ENCODE measurements at regions not wholly inside any gene's neighbourhood (a gene's known extent, or its start where the extent isn't known, plus 50 kb on each side); places are given as distances from the start of the nearest gene placed in this dataset.

- no peak for DNase-seq
Measured at GRCh38 chr2:57049273-57049672, 865.5 kb downstream of the CCDC85A start.

DNA sequence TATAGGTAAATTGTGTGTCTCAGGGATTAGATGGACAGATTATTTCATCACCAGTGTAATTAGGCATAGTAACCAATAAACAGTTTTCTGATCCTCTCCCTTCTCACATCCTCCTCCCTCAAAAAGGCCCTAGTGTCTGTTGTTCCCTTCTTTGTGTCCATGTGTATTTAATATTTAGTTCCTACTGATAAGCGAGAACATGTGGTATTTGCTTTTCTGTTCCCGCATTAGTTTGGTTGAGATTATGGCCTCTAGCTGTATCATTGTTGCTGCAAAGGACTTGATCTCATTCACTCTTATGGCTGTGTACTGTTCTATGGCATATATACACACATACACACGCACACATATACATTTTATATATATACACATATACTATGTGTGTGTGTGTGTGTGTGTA is 866.2 kb downstream of the CCDC85A start:
- no peak for DNase-seq

- peak; percentile 42 for DNase-seq
Measured at GRCh38 chr2:57066301-57066700, 882.5 kb downstream of the CCDC85A start.

- peak; percentile 47 for DNase-seq
Measured at GRCh38 chr2:57075226-57075625, 891.4 kb downstream of the CCDC85A start.

DNA sequence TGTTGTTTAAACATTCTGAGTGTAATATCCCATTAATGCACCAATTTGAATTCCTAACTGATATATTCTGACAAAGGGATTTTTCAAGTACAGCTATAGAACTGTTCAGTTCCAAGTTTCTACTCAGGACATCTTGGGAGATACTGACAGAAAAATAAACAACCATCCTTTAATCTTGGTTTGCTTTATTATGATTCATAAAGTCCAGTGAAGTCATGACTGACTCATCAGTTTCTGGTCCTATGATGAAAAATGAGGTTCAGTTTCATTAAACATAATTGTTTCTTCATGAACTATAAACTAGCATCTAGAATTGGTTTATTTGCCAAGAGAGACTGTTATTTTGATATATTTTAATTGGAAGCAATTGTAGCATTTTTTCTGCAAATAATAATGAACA is 896.2 kb downstream of the CCDC85A start:
- peak; percentile 53 for DNase-seq

GRCh38 chr2:57084697-57085281 is 901.0 kb downstream of the CCDC85A start:
- DNase-seq = no peak

GRCh38 chr2:57093020-57093419 is 909.2 kb downstream of the CCDC85A start:
- no peak for DNase-seq

DNA sequence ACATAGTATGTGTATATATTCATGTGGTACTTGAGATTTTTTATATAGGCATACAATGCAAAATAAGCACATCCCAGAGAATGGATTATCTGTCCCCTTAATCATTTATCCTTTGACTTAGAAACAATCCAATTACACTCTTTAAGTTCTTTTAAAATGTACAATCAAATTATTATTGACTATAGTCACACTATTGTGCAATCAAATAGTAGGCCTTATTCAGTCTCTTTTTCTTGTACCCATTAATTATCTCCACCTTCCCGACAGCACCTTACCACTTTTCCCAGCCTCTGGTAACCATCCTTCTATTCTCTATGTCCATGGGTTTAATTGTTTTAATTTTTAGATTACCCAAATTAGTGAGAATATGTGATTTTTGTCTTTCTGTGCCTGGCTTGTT is 914.1 kb downstream of the CCDC85A start:
- no peak for DNase-seq

DNA sequence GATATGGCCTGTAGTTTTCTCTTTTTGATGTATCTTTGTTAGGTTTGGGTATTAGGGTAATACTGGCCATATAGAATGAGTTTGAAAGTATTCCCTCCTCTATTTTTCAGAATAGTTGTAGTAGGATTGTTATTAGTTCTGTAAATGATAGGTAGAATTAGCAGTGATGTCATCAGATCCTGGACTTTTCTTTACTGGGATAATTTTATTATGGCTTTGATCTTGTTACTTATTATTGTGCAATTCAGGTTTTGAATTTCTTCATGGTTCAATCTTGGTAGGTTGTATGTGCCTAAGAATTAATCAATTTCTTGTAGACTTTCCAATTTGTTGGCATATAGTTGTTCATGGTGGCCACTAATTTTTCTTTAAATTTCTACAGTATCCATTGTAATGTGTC is 916.6 kb downstream of the CCDC85A start:
- no peak for DNase-seq

DNA sequence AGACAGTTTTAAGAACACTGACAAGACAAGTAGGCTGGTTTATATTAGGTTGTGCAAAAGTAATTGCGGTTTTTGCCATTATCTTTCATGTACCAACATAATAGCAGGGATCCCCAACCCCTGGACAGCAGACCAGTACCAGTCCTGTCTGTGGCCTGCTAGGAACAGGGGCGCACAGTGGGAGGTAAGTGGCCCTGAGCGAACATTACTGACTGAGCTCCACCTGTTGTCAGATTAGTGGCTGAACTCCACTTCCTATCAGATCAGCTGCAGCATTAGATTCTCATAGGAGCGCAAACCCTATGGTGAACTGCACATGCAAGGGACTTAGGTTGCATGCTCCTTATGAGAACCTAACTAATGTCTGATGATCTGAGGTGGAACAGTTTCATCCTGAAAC is 921.9 kb downstream of the CCDC85A start:
- no peak for DNase-seq

- no peak for DNase-seq
Measured at GRCh38 chr2:57107353-57107752, 923.6 kb downstream of the CCDC85A start.

DNA sequence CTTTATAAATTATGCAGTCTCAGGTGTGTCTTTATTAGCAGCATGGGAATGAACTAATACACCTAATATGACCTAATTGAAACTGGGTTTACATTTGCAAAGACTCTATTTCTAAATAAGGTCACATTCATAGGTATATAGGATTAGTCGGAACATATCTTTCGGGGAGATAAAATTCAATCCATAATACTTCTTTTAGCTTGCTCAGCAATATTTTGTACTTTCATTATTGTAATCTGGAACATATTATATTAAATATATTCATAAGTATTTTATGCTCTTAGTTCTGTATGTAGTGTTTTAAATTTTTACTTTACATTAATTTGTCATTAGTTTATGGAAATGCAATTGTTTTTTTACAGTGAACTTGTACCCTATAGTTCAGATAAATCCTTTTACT is 927.7 kb downstream of the CCDC85A start:
- DNase-seq = no peak

GRCh38 chr2:57119141-57119540 is 927.5 kb upstream of the VRK2 start:
- DNase-seq = no peak

- no peak for DNase-seq
Measured at GRCh38 chr2:57126410-57126809, 920.2 kb upstream of the VRK2 start.

DNA sequence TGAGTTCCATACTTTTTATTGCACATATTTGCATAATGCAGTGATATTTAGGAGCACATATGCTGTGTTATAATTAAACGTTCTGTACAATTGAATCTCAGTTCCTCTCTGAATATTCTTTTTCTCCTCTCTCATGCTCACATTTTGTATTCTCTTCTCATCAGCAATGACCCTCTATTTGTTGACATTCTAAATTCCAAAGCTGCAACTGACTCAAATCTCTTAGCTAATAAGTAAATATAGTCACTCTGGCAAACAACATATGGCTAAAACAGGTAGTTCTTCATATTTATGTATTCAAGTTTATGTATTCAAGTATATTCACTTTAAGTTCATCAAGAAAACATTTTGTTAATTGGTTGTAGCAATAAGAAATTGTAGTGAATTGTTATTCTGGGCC is 907.4 kb upstream of the VRK2 start:
- DNase-seq = no peak

DNA sequence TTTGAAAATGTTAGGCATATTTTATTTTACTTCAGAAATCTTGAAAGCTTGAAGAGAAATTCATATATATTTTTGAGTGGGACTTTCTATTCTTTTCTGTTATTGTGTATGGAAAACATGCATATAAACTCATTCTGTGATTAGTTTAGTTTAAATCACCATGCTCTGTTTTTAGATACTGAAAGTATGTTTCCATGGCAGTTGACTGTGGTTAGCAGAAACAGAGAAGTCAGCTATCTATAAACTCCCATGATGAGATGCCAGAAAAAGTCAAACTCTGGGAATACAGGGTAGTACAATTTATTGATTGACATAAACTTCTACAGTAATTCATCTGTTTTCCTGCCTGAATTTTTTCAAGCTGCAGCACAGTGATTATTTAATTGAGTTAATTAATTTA is 905.3 kb upstream of the VRK2 start:
- no peak for DNase-seq

GRCh38 chr2:57146951-57147350 is 899.7 kb upstream of the VRK2 start:
- peak; percentile 9 for DNase-seq

- no peak for DNase-seq
Measured at GRCh38 chr2:57156231-57156924, 890.2 kb upstream of the VRK2 start.

GRCh38 chr2:57160976-57161375 is 885.6 kb upstream of the VRK2 start:
- DNase-seq = peak; percentile 25

DNA sequence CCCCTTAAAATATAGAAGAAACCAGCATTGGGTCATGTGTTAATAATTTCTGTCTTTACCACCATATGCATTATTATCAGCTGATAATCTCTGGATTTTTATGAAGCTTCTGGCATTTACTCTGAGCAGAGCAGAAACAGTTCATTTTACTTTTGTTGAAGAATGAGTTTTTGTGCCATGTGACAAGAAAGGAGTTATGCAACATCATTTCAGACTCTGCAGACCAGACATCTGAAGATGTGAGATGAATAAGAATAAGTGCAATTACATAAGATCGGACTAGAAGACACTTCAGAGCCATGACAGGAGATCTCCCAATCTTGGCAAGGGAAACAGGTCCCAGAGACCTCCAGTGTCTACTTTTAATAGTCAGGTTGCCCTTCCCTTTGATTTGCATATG is 869.4 kb upstream of the VRK2 start:
- no peak for DNase-seq

DNA sequence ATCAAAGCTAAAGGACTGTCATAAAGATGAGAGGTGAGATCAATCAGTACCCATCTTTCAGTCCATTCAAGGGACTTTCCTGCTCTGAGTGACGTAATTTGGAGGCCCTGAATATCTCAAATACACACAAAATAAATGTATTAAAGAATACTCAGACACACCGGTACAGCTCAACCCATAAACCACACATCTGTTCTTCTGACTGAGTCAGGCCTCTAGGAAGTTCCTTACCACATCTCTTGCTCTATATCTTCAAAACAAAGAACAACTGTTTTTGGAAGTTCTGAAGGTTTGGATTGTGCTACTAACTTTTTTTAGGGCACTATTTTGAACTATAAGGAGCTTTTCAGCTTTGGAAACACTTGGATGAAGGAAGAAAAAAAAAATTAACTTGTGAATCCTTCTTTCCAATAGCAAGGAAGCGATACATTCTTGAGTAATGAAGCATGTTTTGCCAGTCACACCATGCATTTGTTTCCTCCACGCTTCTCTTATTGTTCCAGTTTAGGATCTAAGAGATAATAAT is 866.5 kb upstream of the VRK2 start:
- peak; percentile 70 for DNase-seq

DNA sequence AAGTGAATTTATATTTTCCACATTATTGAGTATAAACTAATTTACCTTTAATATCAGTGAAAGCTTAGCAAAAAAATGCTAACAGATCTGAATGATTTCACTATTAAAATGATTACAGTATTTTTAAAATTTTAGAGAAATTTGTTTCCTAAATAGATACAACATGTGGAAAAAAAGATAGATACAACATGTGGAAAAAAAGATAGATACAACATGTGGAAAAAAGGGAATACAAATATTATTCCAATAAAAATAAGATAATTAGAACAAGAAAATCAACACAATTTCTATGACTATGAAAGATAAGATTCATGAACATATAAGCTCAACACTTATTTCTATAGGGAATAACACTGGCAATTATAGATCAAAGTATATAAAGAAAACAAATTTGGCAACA is 865.9 kb upstream of the VRK2 start:
- DNase-seq = no peak

- DNase-seq = peak; percentile 60
Measured at GRCh38 chr2:57181315-57182038, 865.1 kb upstream of the VRK2 start.

DNA sequence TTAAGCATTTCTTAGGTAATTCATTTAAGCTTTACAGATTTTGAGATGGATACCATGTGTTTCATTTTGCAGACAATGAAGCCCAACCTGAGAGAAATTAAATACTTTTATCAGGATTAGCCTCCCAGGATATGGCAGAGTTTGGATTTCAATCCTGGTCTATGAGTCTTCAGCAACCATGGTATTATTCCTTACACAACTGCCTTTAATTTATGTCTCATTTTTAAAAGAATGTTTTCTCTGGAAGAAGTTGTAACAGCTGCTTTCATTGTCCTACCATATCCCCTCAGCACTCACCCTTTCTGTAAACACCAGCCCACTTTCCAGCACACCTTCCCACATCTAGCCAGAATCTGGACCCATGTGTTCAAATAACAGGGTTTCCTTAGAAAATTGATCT is 863.7 kb upstream of the VRK2 start:
- peak; percentile 10 for DNase-seq

Data from EL (cell line).